Mesodermal cell (in vitro differentiated cells): ENCODE measurements at regions not wholly inside any gene's neighbourhood (a gene's known extent, or its start where the extent isn't known, plus 50 kb on each side); places are given as distances from the start of the nearest gene placed in this dataset.

Source experiments
- H3K27ac ChIP-seq: 2 replicates; pipeline ENCODE4 v1.7.0; 2013; ENCODE audit warnings: mild to moderate bottlenecking, low read depth, low read length, moderate library complexity; ENCODE audit not compliant: severe bottlenecking
- H3K36me3 ChIP-seq: 2 replicates; pipeline ENCODE4 v1.7.1; 2013; ENCODE audit warnings: mild to moderate bottlenecking, low read length, moderate library complexity; ENCODE audit not compliant: control insufficient read depth, insufficient read depth
- H3K4me1 ChIP-seq: one replicate; pipeline ENCODE4 v1.7.1; 2013; ENCODE audit warnings: mild to moderate bottlenecking, low read length; ENCODE audit not compliant: insufficient read depth, control insufficient read depth, poor library complexity, severe bottlenecking
- H3K4me3 ChIP-seq: 2 replicates; pipeline ENCODE4 v1.7.0; 2013; ENCODE audit warnings: low read length, control low read depth, mild to moderate bottlenecking; ENCODE audit not compliant: insufficient read depth, poor library complexity, severe bottlenecking; ENCODE audit errors: extremely low read depth
- H3K9me3 ChIP-seq: 2 replicates; pipeline ENCODE4 v1.7.1; 2013; ENCODE audit warnings: mild to moderate bottlenecking, low read length, moderate library complexity; ENCODE audit not compliant: control insufficient read depth
- WGBS, 2 experiments: methylation state at CpG; one replicate each; pipeline ENCODE4 v1.1.5; 2013; ENCODE audit warnings: missing lambda C conversion rate in 2 of 2; ENCODE audit not compliant: insufficient coverage in 2 of 2; 5-methylcytosine and 5-hydroxymethylcytosine counted together

DNA sequence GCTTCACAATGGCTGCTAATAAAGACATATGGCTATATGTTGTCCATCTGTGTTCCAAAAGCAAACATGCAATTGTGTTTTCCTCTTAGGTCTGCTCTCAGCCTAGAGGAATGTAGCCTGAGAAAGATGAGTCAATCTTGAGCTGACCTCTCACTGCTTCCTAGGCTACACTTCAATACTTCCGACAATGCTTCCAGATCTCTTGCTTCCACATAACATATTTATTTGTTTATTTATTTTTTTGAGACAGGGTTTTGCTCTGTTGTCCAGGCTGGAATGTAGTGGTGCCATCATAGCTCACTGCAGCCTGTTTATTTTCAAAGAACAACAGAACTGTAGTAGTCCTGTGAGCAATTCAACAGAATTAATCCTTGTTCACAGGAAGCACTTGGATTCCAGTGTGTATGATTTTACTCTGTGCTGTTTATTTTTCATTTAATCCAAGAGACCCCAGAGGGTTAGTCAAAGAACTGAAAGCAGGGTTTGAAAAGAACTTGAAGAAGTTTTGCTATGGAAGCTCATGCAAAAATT, 437.9 kb downstream of the TXNL1 start:
- no CpG with 5 or more reads among the region's 1 CpG for WGBS, 2 experiments
- peaks cover 33% of the 10 kb centered on the region for H3K4me1 ChIP-seq
- H3K4me3 ChIP-seq = no peak overlapping the region
- peak overlapping the region; percentile 80 for H3K27ac ChIP-seq
- H3K36me3 ChIP-seq = no peaks in the 10 kb centered on the region
- peaks cover 3% of the 10 kb centered on the region for H3K9me3 ChIP-seq

- Histone ChIP-seq H3K27ac (peak overlapping the region; percentile 80), H3K4me3 (no peak overlapping the region), H3K4me1 (peaks cover 33% of the 10 kb centered on the region), H3K9me3 (peaks cover 3% of the 10 kb centered on the region), H3K36me3 (no peaks in the 10 kb centered on the region)
- 94 to 100% methylated on average over 4 to 5 of the region's 8 CpGs for WGBS, 2 experiments
These were observed 438.6 kb downstream of the TXNL1 start for GRCh38 chr18:56199580-56200330.

DNA sequence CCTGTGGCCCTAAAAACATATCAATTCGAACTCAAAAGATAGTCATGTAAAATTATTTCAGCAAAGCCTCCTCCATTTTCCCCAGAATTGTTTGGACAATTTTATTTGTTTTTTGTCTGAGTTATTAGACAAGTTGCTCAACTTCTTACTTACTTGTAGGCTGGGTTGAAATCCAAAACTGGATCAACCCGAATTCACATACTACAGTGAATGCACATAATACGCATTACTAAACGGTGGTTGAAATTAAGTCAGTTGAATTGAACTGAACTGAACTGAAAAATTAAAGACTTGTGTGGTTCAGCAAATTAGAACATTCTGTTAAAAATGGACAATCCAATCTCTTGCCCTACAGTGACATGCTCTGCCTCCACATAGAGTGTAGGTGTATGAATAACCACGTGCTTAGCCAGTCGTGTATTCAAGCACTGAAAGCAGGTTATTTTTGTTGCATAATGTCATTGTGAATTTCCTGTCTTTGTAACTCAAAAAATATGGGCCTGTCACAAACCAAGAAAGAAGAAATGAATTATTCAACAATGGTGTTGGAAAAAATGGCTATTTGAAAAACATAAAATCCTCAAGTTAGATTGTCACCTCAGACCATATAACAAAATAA, 441.0 kb downstream of the TXNL1 start:
- H3K9me3 ChIP-seq = no peaks in the 10 kb centered on the region
- no peak overlapping the region for H3K27ac ChIP-seq
- no peak overlapping the region for H3K4me3 ChIP-seq
- 100% methylated on average over 1 to 3 of the region's 6 CpGs for WGBS, 2 experiments
- no peaks in the 10 kb centered on the region for H3K36me3 ChIP-seq
- H3K4me1 ChIP-seq = peaks cover 33% of the 10 kb centered on the region

- no CpG with 5 or more reads among the region's 1 CpG for WGBS, 2 experiments
- no peaks in the 10 kb centered on the region for H3K36me3 ChIP-seq
- no peak overlapping the region for H3K27ac ChIP-seq
- H3K4me1 ChIP-seq = peaks cover 33% of the 10 kb centered on the region
- no peaks in the 10 kb centered on the region for H3K9me3 ChIP-seq
- H3K4me3 ChIP-seq = no peak overlapping the region
These were observed 441.7 kb downstream of the TXNL1 start for GRCh38 chr18:56196495-56197225.

- H3K36me3 ChIP-seq = no peaks in the 10 kb centered on the region
- H3K9me3 ChIP-seq = no peaks in the 10 kb centered on the region
- H3K4me1 ChIP-seq = peaks cover 2% of the 10 kb centered on the region
- no peak overlapping the region for H3K4me3 ChIP-seq
- WGBS, 2 experiments = 90 to 94% methylated on average over 2 to 3 of the region's 5 CpGs
- no peak overlapping the region for H3K27ac ChIP-seq
These were observed 447.1 kb downstream of the TXNL1 start for GRCh38 chr18:56191334-56191733.

DNA sequence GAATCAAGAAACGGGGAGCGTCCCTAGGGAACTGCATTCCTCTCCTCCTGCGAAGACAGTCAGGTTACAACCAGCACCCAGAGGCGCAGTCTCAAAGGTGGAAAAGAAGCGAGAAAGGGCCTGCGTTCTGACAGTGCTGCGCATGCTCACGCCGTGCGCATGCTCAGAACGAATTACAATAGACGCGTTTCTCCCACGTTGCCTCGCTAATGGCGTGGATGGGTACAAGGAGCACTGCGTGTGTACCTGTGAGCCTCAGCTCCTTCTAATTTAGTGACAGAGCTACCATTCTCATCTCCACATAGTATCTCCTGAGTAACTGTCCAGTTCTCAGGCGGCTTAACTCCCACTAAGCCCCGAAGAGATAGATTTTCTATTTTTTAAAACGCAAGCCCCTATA, 448.8 kb downstream of the TXNL1 start:
- H3K4me3 ChIP-seq = no peak overlapping the region
- WGBS, 2 experiments = 94 to 97% methylated on average over 16 to 17 of the region's 20 CpGs
- H3K4me1 ChIP-seq = no peaks in the 10 kb centered on the region

DNA sequence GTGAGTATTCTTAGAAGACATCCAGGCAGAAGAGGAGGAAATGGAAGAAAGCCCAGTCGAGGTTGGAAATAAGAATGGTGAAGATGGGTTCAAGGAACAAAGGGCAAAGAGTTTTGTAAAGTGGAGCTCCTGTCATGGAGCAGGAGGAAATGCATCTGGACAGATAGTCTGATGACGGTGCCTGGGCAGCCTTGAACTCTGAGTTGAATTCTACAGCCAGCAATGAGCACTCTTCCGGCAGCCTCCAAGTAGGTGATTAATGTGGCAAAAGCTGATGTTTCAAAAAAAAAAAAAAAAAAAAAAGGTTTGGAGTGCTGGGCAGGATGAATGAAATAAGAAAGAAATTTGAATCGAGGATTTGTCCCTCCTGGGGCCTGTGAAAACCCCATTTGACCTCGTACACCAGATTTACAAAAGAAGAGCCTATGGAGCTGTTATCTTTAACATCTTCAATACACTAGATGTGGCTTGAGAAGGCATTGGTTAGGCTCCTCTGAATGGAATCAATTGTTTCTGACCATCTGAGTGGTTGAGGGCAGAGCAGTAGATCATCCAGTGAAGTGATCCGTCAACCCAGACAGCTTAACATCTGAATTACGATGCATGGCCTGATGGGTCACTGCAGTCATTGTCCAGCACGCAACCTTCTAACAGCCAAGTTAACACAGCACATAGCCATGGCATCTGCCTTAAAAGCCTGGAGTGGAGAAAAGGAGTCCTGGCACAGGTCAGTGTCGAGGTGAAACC, 449.7 kb downstream of the TXNL1 start:
- Histone ChIP-seq H3K27ac (no peak overlapping the region), H3K9me3 (no peaks in the 10 kb centered on the region), H3K4me1 (no peaks in the 10 kb centered on the region), H3K36me3 (no peaks in the 10 kb centered on the region), H3K4me3 (no peak overlapping the region)
- WGBS, 2 experiments = 77 to 89% methylated on average over 4 to 6 of the region's 9 CpGs

More for the DNA sequence above, 448.8 kb downstream of the TXNL1 start:
- Histone ChIP-seq H3K9me3 (no peaks in the 10 kb centered on the region), H3K36me3 (no peaks in the 10 kb centered on the region), H3K27ac (no peak overlapping the region)

DNA sequence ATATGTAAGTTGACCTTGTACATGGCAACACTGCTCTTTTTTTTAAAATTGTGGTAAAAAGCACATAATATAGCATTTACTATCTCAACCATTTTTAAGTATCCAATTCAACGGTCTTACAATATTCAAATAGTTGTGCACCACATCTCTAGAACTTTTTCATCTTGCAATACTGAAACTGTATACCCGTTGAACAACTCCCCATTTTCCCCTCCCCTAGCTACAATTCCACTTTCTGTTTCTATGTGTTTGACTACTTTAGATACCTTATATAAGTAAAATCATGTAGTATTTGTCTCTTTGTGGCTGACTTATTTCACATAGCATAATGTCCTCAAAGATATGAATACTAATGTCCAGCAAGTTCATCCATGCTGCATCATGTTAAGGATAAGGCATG, 452.1 kb downstream of the TXNL1 start:
- H3K9me3 ChIP-seq = no peaks in the 10 kb centered on the region
- H3K27ac ChIP-seq = no peak overlapping the region
- no peaks in the 10 kb centered on the region for H3K4me1 ChIP-seq
- no peaks in the 10 kb centered on the region for H3K36me3 ChIP-seq
- no CpG with 5 or more reads among the region's 2 CpGs for WGBS, 2 experiments
- H3K4me3 ChIP-seq = no peak overlapping the region

- H3K27ac ChIP-seq = no peak overlapping the region
- WGBS, 2 experiments = 78 to 96% methylated on average over 4 to 5 of the region's 5 CpGs
- H3K36me3 ChIP-seq = no peaks in the 10 kb centered on the region
- H3K4me1 ChIP-seq = no peaks in the 10 kb centered on the region
- H3K9me3 ChIP-seq = no peaks in the 10 kb centered on the region
- H3K4me3 ChIP-seq = no peak overlapping the region
These were observed 453.3 kb downstream of the TXNL1 start for GRCh38 chr18:56185126-56185525.

GRCh38 chr18:56176751-56177150, 461.6 kb downstream of the TXNL1 start:
- H3K4me3 ChIP-seq = no peak overlapping the region
- 69 to 100% methylated on average over 2 of the region's 6 CpGs for WGBS, 2 experiments
- H3K27ac ChIP-seq = no peak overlapping the region
- H3K36me3 ChIP-seq = no peaks in the 10 kb centered on the region
- H3K9me3 ChIP-seq = no peaks in the 10 kb centered on the region
- peaks cover 4% of the 10 kb centered on the region for H3K4me1 ChIP-seq
